Activated naive CD4-positive, alpha-beta T cell treated with anti-CD3 and anti-CD28 coated beads, Interleukin-2, amount 10 ng/mL, durations not matched to agents 7 days and 5 days (primary cell): ENCODE measurements at regions not wholly inside any gene's neighbourhood (a gene's known extent, or its start where the extent isn't known, plus 50 kb on each side); places are given as distances from the start of the nearest gene placed in this dataset.

Experiments
- CTCF ChIA-PET: fragments of 350-600 bp; sonication (Branson Sonifier 250); formaldehyde crosslinking; loops from one replicate; lab custom pipeline; 2021; ENCODE audit warnings: antibody characterized with exemption; lab: Charles Lee
- DNase-seq: peaks from one replicate; pipeline ENCODE4 v3.0.0-alpha.2; 2020
- H3K27ac Mint-ChIP-seq: one replicate; pipeline ENCODE4 v1.8.0; 2021; ENCODE audit warnings: mild to moderate bottlenecking, moderate library complexity, mixed read lengths
- H3K27me3 Mint-ChIP-seq: one replicate; pipeline ENCODE4 v1.8.0; 2021; ENCODE audit warnings: mild to moderate bottlenecking, mixed read lengths
- H3K36me3 Mint-ChIP-seq: one replicate; pipeline ENCODE4 v1.8.0; 2021; ENCODE audit warnings: mixed read lengths
- H3K4me1 Mint-ChIP-seq: one replicate; pipeline ENCODE4 v1.8.0; 2021; ENCODE audit warnings: mixed read lengths
- H3K4me3 Mint-ChIP-seq: one replicate; pipeline ENCODE4 v1.8.0; 2021; ENCODE audit warnings: mild to moderate bottlenecking, moderate library complexity, mixed read lengths
- H3K9me3 Mint-ChIP-seq: one replicate; pipeline ENCODE4 v1.8.0; 2021; ENCODE audit warnings: mixed read lengths

- no peaks in the 10 kb centered on the region for H3K27me3 Mint-ChIP-seq
- no peak overlapping the region for H3K27ac Mint-ChIP-seq
- H3K9me3 Mint-ChIP-seq: peaks cover 4% of the 10 kb centered on the region
- no peak overlapping the region for H3K4me3 Mint-ChIP-seq
- H3K4me1 Mint-ChIP-seq: no peaks in the 10 kb centered on the region
- H3K36me3 Mint-ChIP-seq: no peaks in the 10 kb centered on the region
- DNase-seq: no peak
- CTCF ChIA-PET: interaction anchor here (1.4 kb wide), 1 partner anchor 13 kb away, joined by 3 read pairs; no protein-coding TSS in a partner anchor
Observed at GRCh38 chrX:95662200-95662599, 1022.4 kb upstream of the DIAPH2 start.

GRCh38 chrX:95666056-95666455 is 1018.6 kb upstream of the DIAPH2 start:
- CTCF ChIA-PET: no interaction called here
- peaks cover 4% of the 10 kb centered on the region for H3K9me3 Mint-ChIP-seq
- no peaks in the 10 kb centered on the region for H3K36me3 Mint-ChIP-seq
- H3K4me3 Mint-ChIP-seq: no peak overlapping the region
- H3K27me3 Mint-ChIP-seq: no peaks in the 10 kb centered on the region
- no peaks in the 10 kb centered on the region for H3K4me1 Mint-ChIP-seq
- no peak for DNase-seq
- no peak overlapping the region for H3K27ac Mint-ChIP-seq

- H3K4me3 Mint-ChIP-seq: no peak overlapping the region
- CTCF ChIA-PET: interaction anchor here (1.1 kb wide), 1 partner anchor 12 kb away, joined by 3 read pairs; no protein-coding TSS in a partner anchor
- H3K36me3 Mint-ChIP-seq: no peaks in the 10 kb centered on the region
- no peak for DNase-seq
- no peaks in the 10 kb centered on the region for H3K9me3 Mint-ChIP-seq
- no peak overlapping the region for H3K27ac Mint-ChIP-seq
- H3K27me3 Mint-ChIP-seq: no peaks in the 10 kb centered on the region
- no peaks in the 10 kb centered on the region for H3K4me1 Mint-ChIP-seq
Observed at GRCh38 chrX:95675011-95675410, 1009.6 kb upstream of the DIAPH2 start.

- Mint-ChIP-seq H3K4me1 (no peaks in the 10 kb centered on the region), H3K27me3 (no peaks in the 10 kb centered on the region), H3K9me3 (no peaks in the 10 kb centered on the region), H3K4me3 (no peak overlapping the region), H3K27ac (no peak overlapping the region), H3K36me3 (no peaks in the 10 kb centered on the region)
- CTCF ChIA-PET: interaction anchor here (1.1 kb wide), 1 partner anchor 13 kb away, joined by 3 read pairs; no protein-coding TSS in a partner anchor
- no peak for DNase-seq
Observed at GRCh38 chrX:95675794-95676193, 1008.8 kb upstream of the DIAPH2 start.

GRCh38 chrX:95678679-95679078 is 1006.0 kb upstream of the DIAPH2 start:
- no peak for DNase-seq
- Mint-ChIP-seq H3K9me3 (no peaks in the 10 kb centered on the region), H3K27me3 (no peaks in the 10 kb centered on the region), H3K27ac (no peak overlapping the region), H3K4me1 (no peaks in the 10 kb centered on the region), H3K4me3 (no peak overlapping the region), H3K36me3 (no peaks in the 10 kb centered on the region)
- CTCF ChIA-PET: no interaction called here

- H3K9me3 Mint-ChIP-seq: no peaks in the 10 kb centered on the region
- no peak for DNase-seq
- no peak overlapping the region for H3K27ac Mint-ChIP-seq
- H3K27me3 Mint-ChIP-seq: no peaks in the 10 kb centered on the region
- H3K36me3 Mint-ChIP-seq: no peaks in the 10 kb centered on the region
- CTCF ChIA-PET: no interaction called here
- H3K4me3 Mint-ChIP-seq: no peak overlapping the region
- H3K4me1 Mint-ChIP-seq: no peaks in the 10 kb centered on the region
Observed at GRCh38 chrX:95693365-95693764, 991.3 kb upstream of the DIAPH2 start.

- Mint-ChIP-seq H3K4me3 (no peak overlapping the region), H3K9me3 (peaks cover 5% of the 10 kb centered on the region), H3K27ac (no peak overlapping the region), H3K4me1 (no peaks in the 10 kb centered on the region), H3K27me3 (no peaks in the 10 kb centered on the region), H3K36me3 (no peaks in the 10 kb centered on the region)
- no peak for DNase-seq
- CTCF ChIA-PET: no interaction called here
Observed at GRCh38 chrX:95703696-95704095, 980.9 kb upstream of the DIAPH2 start.

GRCh38 chrX:95716841-95717240 is 967.8 kb upstream of the DIAPH2 start:
- Mint-ChIP-seq H3K9me3 (peaks cover 3% of the 10 kb centered on the region), H3K4me3 (no peak overlapping the region), H3K4me1 (no peaks in the 10 kb centered on the region), H3K27ac (no peak overlapping the region), H3K27me3 (no peaks in the 10 kb centered on the region), H3K36me3 (no peaks in the 10 kb centered on the region)
- no peak for DNase-seq
- CTCF ChIA-PET: no interaction called here

GRCh38 chrX:95718746-95719145 is 965.9 kb upstream of the DIAPH2 start:
- CTCF ChIA-PET: no interaction called here
- H3K36me3 Mint-ChIP-seq: no peaks in the 10 kb centered on the region
- H3K27me3 Mint-ChIP-seq: no peaks in the 10 kb centered on the region

GRCh38 chrX:95721011-95721410 is 963.6 kb upstream of the DIAPH2 start:
- DNase-seq: no peak
- H3K27ac Mint-ChIP-seq: no peak overlapping the region
- H3K27me3 Mint-ChIP-seq: no peaks in the 10 kb centered on the region
- no peak overlapping the region for H3K4me3 Mint-ChIP-seq
- no peaks in the 10 kb centered on the region for H3K36me3 Mint-ChIP-seq
- no peaks in the 10 kb centered on the region for H3K4me1 Mint-ChIP-seq
- H3K9me3 Mint-ChIP-seq: peaks cover 3% of the 10 kb centered on the region
- CTCF ChIA-PET: no interaction called here

More at GRCh38 chrX:95718746-95719145, 965.9 kb upstream of the DIAPH2 start:
- DNase-seq: no peak
- H3K9me3 Mint-ChIP-seq: peaks cover 3% of the 10 kb centered on the region
- no peaks in the 10 kb centered on the region for H3K4me1 Mint-ChIP-seq
- no peak overlapping the region for H3K4me3 Mint-ChIP-seq
- H3K27ac Mint-ChIP-seq: no peak overlapping the region

- H3K36me3 Mint-ChIP-seq: no peaks in the 10 kb centered on the region
- H3K4me1 Mint-ChIP-seq: no peaks in the 10 kb centered on the region
- H3K27me3 Mint-ChIP-seq: no peaks in the 10 kb centered on the region
- no peak overlapping the region for H3K27ac Mint-ChIP-seq
- no peaks in the 10 kb centered on the region for H3K9me3 Mint-ChIP-seq
- CTCF ChIA-PET: no interaction called here
- no peak overlapping the region for H3K4me3 Mint-ChIP-seq
- no peak for DNase-seq
Observed at GRCh38 chrX:95728446-95728845, 956.2 kb upstream of the DIAPH2 start.

GRCh38 chrX:95729401-95729800 is 955.2 kb upstream of the DIAPH2 start:
- Mint-ChIP-seq H3K27ac (no peak overlapping the region), H3K4me1 (no peaks in the 10 kb centered on the region), H3K36me3 (no peaks in the 10 kb centered on the region), H3K4me3 (no peak overlapping the region), H3K9me3 (no peaks in the 10 kb centered on the region), H3K27me3 (no peaks in the 10 kb centered on the region)
- CTCF ChIA-PET: no interaction called here
- no peak for DNase-seq

- Mint-ChIP-seq H3K36me3 (no peaks in the 10 kb centered on the region), H3K4me1 (no peaks in the 10 kb centered on the region), H3K9me3 (peaks cover 2% of the 10 kb centered on the region), H3K27ac (no peak overlapping the region), H3K27me3 (no peaks in the 10 kb centered on the region), H3K4me3 (no peak overlapping the region)
- DNase-seq: no peak
- CTCF ChIA-PET: no interaction called here
Observed at GRCh38 chrX:95733426-95733825, 951.2 kb upstream of the DIAPH2 start.

- Mint-ChIP-seq H3K4me1 (no peaks in the 10 kb centered on the region), H3K27ac (no peak overlapping the region), H3K36me3 (no peaks in the 10 kb centered on the region), H3K9me3 (peaks cover 2% of the 10 kb centered on the region), H3K4me3 (no peak overlapping the region), H3K27me3 (no peaks in the 10 kb centered on the region)
- CTCF ChIA-PET: no interaction called here
- no peak for DNase-seq
Observed at GRCh38 chrX:95754411-95754810, 930.2 kb upstream of the DIAPH2 start.

GRCh38 chrX:95760356-95760755 is 924.3 kb upstream of the DIAPH2 start:
- H3K36me3 Mint-ChIP-seq: no peaks in the 10 kb centered on the region
- H3K27ac Mint-ChIP-seq: no peak overlapping the region
- no peaks in the 10 kb centered on the region for H3K27me3 Mint-ChIP-seq
- peaks cover 2% of the 10 kb centered on the region for H3K9me3 Mint-ChIP-seq
- H3K4me3 Mint-ChIP-seq: no peak overlapping the region
- H3K4me1 Mint-ChIP-seq: no peaks in the 10 kb centered on the region
- CTCF ChIA-PET: no interaction called here
- no peak for DNase-seq

- no peaks in the 10 kb centered on the region for H3K36me3 Mint-ChIP-seq
- no peak for DNase-seq
- H3K4me1 Mint-ChIP-seq: no peaks in the 10 kb centered on the region
- no peaks in the 10 kb centered on the region for H3K27me3 Mint-ChIP-seq
- CTCF ChIA-PET: no interaction called here
- H3K9me3 Mint-ChIP-seq: peaks cover 2% of the 10 kb centered on the region
- H3K27ac Mint-ChIP-seq: no peak overlapping the region
- no peak overlapping the region for H3K4me3 Mint-ChIP-seq
Observed at GRCh38 chrX:95762716-95763115, 921.9 kb upstream of the DIAPH2 start.
